GF-D8 (cell line): ENCODE measurements at regions not wholly inside any gene's neighbourhood (a gene's known extent, or its start where the extent isn't known, plus 50 kb on each side); places are given as distances from the start of the nearest gene placed in this dataset.

ENCODE experiments used
- DNase-seq: peaks from one replicate; lab custom pipeline; 2025; lab: John Stamatoyannopoulos, UW

- no peak for DNase-seq
These were observed 175.5 kb upstream of the NCAM1 start for GRCh38 chr11:112785719-112786118.

GRCh38 chr11:112786196-112786595, 175.0 kb upstream of the NCAM1 start:
- no peak for DNase-seq

- no peak for DNase-seq
These were observed 174.2 kb upstream of the NCAM1 start for GRCh38 chr11:112786886-112787530.

GRCh38 chr11:112789481-112789880, 171.7 kb upstream of the NCAM1 start:
- no peak for DNase-seq

GRCh38 chr11:112790286-112790685, 170.9 kb upstream of the NCAM1 start:
- DNase-seq = no peak

- no peak for DNase-seq
These were observed 169.2 kb upstream of the NCAM1 start for GRCh38 chr11:112792070-112792469.

- DNase-seq = no peak
These were observed 167.8 kb upstream of the NCAM1 start for GRCh38 chr11:112793416-112793815.

- no peak for DNase-seq
These were observed 166.8 kb upstream of the NCAM1 start for GRCh38 chr11:112794331-112794846.

GRCh38 chr11:112795142-112795815, 165.9 kb upstream of the NCAM1 start:
- no peak for DNase-seq

GRCh38 chr11:112795911-112796649, 165.1 kb upstream of the NCAM1 start:
- no peak for DNase-seq

- no peak for DNase-seq
These were observed 164.1 kb upstream of the NCAM1 start for GRCh38 chr11:112797092-112797491.

GRCh38 chr11:112797648-112798293, 163.4 kb upstream of the NCAM1 start:
- DNase-seq = no peak

GRCh38 chr11:112801025-112801816, 160.0 kb upstream of the NCAM1 start:
- no peak for DNase-seq

- DNase-seq = no peak
These were observed 159.5 kb upstream of the NCAM1 start for GRCh38 chr11:112801817-112802088.

GRCh38 chr11:112805658-112806057, 155.6 kb upstream of the NCAM1 start:
- no peak for DNase-seq

- DNase-seq = no peak
These were observed 155.0 kb upstream of the NCAM1 start for GRCh38 chr11:112806256-112806655.

- DNase-seq = no peak
These were observed 154.3 kb upstream of the NCAM1 start for GRCh38 chr11:112806876-112807275.

- no peak for DNase-seq
These were observed 151.8 kb upstream of the NCAM1 start for GRCh38 chr11:112809429-112809828.

- no peak for DNase-seq
These were observed 150.3 kb upstream of the NCAM1 start for GRCh38 chr11:112810951-112811350.

GRCh38 chr11:112811783-112812182, 149.4 kb upstream of the NCAM1 start:
- no peak for DNase-seq

GRCh38 chr11:112812729-112813128, 148.5 kb upstream of the NCAM1 start:
- DNase-seq = no peak

GRCh38 chr11:112814168-112814567, 147.1 kb upstream of the NCAM1 start:
- no peak for DNase-seq
